H1 (cell line): ENCODE measurements at regions not wholly inside any gene's neighbourhood (a gene's known extent, or its start where the extent isn't known, plus 50 kb on each side); places are given as distances from the start of the nearest gene placed in this dataset.

ENCODE experiments used
- CTCF ChIA-PET: fragments of 300-600 bp; sonication (Branson Sonifier 250); formaldehyde crosslinking; loops from one replicate; lab custom pipeline; 2021; ENCODE audit not compliant: partially characterized antibody; lab: Charles Lee
- POLR2A ChIA-PET: fragments of 300-600 bp; sonication (Branson Sonifier 250); formaldehyde crosslinking; loops from one replicate; lab custom pipeline; 2021; ENCODE audit warnings: inconsistent platforms; ENCODE audit not compliant: partially characterized antibody; lab: Charles Lee
- DNase-seq, 2 experiments: peaks; one replicate each; pipeline versions ENCODE4 v3.0.0 to v3.0.0-alpha.2; 2010 to 2022; ENCODE audit warnings: low spot score in 2 of 2, low read depth in 1 of 2, mixed read lengths in 1 of 2
- FAIRE-seq: peaks from 2 replicates; lab custom pipeline; 2011; peaks lifted over from hg19 to GRCh38; lab: Jason Lieb, UNC
- H2AFZ ChIP-seq: 2 replicates; pipeline ENCODE4 v1.8.1; 2012; ENCODE audit warnings: low read length, inconsistent platforms
- H2AK5ac ChIP-seq: 2 replicates; pipeline ENCODE4 v1.6.1; 2013; ENCODE audit warnings: low read depth, low read length
- H2BK120ac ChIP-seq: replicated peaks from 2 replicates; pipeline ENCODE3; 2013; ENCODE audit warnings: low read depth, low read length, inconsistent platforms
- H2BK12ac ChIP-seq: 2 replicates; pipeline ENCODE4 v1.6.1; 2013; ENCODE audit warnings: low read depth, low read length
- H2BK15ac ChIP-seq: 2 replicates; pipeline ENCODE4 v1.6.1; 2013; ENCODE audit warnings: low read length
- H2BK20ac ChIP-seq: 2 replicates; pipeline ENCODE4 v1.6.1; 2013; ENCODE audit warnings: low read length
- H2BK5ac ChIP-seq: 2 replicates; pipeline ENCODE4 v1.6.1; 2013; ENCODE audit warnings: low read depth, low read length
- H3K14ac ChIP-seq: 2 replicates; pipeline ENCODE4 v1.6.1; 2013; ENCODE audit warnings: inconsistent platforms; ENCODE audit not compliant: insufficient read length
- H3K18ac ChIP-seq: 2 replicates; pipeline ENCODE4 v1.6.1; 2013; ENCODE audit warnings: low read length; ENCODE audit errors: extremely low read depth
- H3K23ac ChIP-seq: 2 replicates; pipeline ENCODE4 v1.6.1; 2013; ENCODE audit warnings: inconsistent platforms; ENCODE audit not compliant: insufficient read length
- H3K23me2 ChIP-seq: 2 replicates; pipeline ENCODE4 v1.6.1; 2013; ENCODE audit warnings: low read depth, low read length
- H3K27ac ChIP-seq: 2 replicates; pipeline ENCODE4 v1.6.1; 2011; ENCODE audit warnings: low read depth, low read length, inconsistent platforms
- H3K27me3 ChIP-seq, 4 experiments: replicated peaks in 1 of 4; 1 replicate in 1 of 4; 2 replicates in 3 of 4; pipeline versions ENCODE4 v1.6.1 to v1.8.1; 2011 to 2013; ENCODE audit warnings: low read length in 3 of 4, mild to moderate bottlenecking in 3 of 4, inconsistent platforms in 2 of 4, mixed read lengths in 2 of 4, moderate library complexity in 1 of 4; ENCODE audit not compliant: control insufficient read depth in 3 of 4, insufficient read depth in 3 of 4; ENCODE audit errors: extremely low read depth in 1 of 4
- H3K36me3 ChIP-seq, 4 experiments: 2 replicates each; pipeline versions ENCODE4 v1.6.1 to v1.8.1; 2011 to 2013; ENCODE audit warnings: mild to moderate bottlenecking in 4 of 4, low read length in 3 of 4, moderate library complexity in 2 of 4, control low read depth in 1 of 4, inconsistent platforms in 1 of 4; ENCODE audit not compliant: insufficient read depth in 4 of 4, control insufficient read depth in 2 of 4
- H3K4ac ChIP-seq: replicated peaks from 2 replicates; pipeline ENCODE3; 2013; ENCODE audit warnings: low read length, low read depth, mixed read lengths, inconsistent platforms; ENCODE audit not compliant: insufficient read length
- H3K4me1 ChIP-seq, 4 experiments: replicated peaks in 1 of 4; 1 replicate in 1 of 4; 2 replicates in 3 of 4; pipeline versions ENCODE4 v1.6.1 to v1.8.1; 2011 to 2013; ENCODE audit warnings: low read length in 3 of 4, inconsistent platforms in 2 of 4, mixed read lengths in 1 of 4; ENCODE audit not compliant: insufficient read depth in 4 of 4, control insufficient read depth in 3 of 4
- H3K4me2 ChIP-seq, 2 experiments: 2 replicates each; pipeline versions ENCODE4 v1.6.1 to v1.8.1; 2011 to 2013; ENCODE audit warnings: low read depth in 2 of 2, low read length in 2 of 2, control low read depth in 1 of 2, inconsistent platforms in 1 of 2, mild to moderate bottlenecking in 1 of 2; ENCODE audit not compliant: insufficient read depth in 1 of 2
- H3K4me3 ChIP-seq, 4 experiments: fragments of 200-600, 300-600 bp in 1 of 4; sonication (generic), shearing (Covaris generic), sonication (Bioruptor Twin) in 1 of 4; 2 replicates each; pipeline versions ENCODE4 v1.5.1 to v1.8.1; 2011 to 2016; ENCODE audit warnings: low read length in 4 of 4, low read depth in 3 of 4, control low read depth in 2 of 4, inconsistent platforms in 2 of 4, mild to moderate bottlenecking in 2 of 4, mixed read lengths in 1 of 4, moderate library complexity in 1 of 4; ENCODE audit not compliant: insufficient read depth in 2 of 4; ENCODE audit errors: extremely low read depth in 1 of 4
- H3K56ac ChIP-seq: replicated peaks from 2 replicates; pipeline ENCODE3; 2013; ENCODE audit warnings: low read depth, mild to moderate bottlenecking, mixed read lengths, low read length, inconsistent platforms; ENCODE audit not compliant: insufficient read length
- H3K79me1 ChIP-seq: 2 replicates; pipeline ENCODE4 v1.6.1; 2013; ENCODE audit warnings: low read depth, low read length, control low read depth
- H3K79me2 ChIP-seq, 2 experiments: 2 replicates each; pipeline versions ENCODE4 v1.6.1 to v1.8.1; 2012 to 2013; ENCODE audit warnings: low read length in 2 of 2, mild to moderate bottlenecking in 2 of 2, inconsistent platforms in 1 of 2; ENCODE audit not compliant: insufficient read depth in 2 of 2, control insufficient read depth in 1 of 2
- H3K9ac ChIP-seq, 4 experiments: replicated peaks in 1 of 4; 1 replicate in 1 of 4; 2 replicates in 3 of 4; pipeline versions ENCODE4 v1.6.1 to v1.8.1; 2011 to 2013; ENCODE audit warnings: low read depth in 3 of 4, low read length in 3 of 4, control low read depth in 2 of 4, mild to moderate bottlenecking in 2 of 4, moderate library complexity in 2 of 4, inconsistent platforms in 1 of 4; ENCODE audit errors: extremely low read depth in 1 of 4
- H3K9me3 ChIP-seq, 2 experiments: 2 replicates each; pipeline versions ENCODE4 v1.6.1 to v1.8.1; 2012 to 2013; ENCODE audit warnings: mild to moderate bottlenecking in 2 of 2, moderate library complexity in 2 of 2, control low read depth in 1 of 2, inconsistent platforms in 1 of 2, low read depth in 1 of 2, low read length in 1 of 2, mixed read lengths in 1 of 2; ENCODE audit not compliant: insufficient read depth in 2 of 2
- H4K20me1 ChIP-seq, 2 experiments: replicated peaks in 1 of 2; 2 replicates each; pipeline versions ENCODE3 to v1.8.1; 2011 to 2013; ENCODE audit warnings: inconsistent platforms in 2 of 2, low read length in 2 of 2, mild to moderate bottlenecking in 1 of 2; ENCODE audit not compliant: insufficient read depth in 2 of 2, control insufficient read depth in 1 of 2
- H4K5ac ChIP-seq: 2 replicates; pipeline ENCODE4 v1.6.1; 2013; ENCODE audit warnings: low read length, low read depth, mixed read lengths, inconsistent platforms; ENCODE audit not compliant: insufficient read length
- H4K8ac ChIP-seq: 2 replicates; pipeline ENCODE4 v1.8.0; 2013; ENCODE audit warnings: mild to moderate bottlenecking, moderate library complexity, low read length, inconsistent platforms; ENCODE audit not compliant: insufficient read depth; ENCODE audit errors: extremely low read depth
- H4K91ac ChIP-seq: replicated peaks from 2 replicates; pipeline ENCODE3; 2013; ENCODE audit warnings: low read length, mixed read lengths, inconsistent platforms; ENCODE audit not compliant: insufficient read length
- BCL11A ChIP-seq, 2 experiments: IDR thresholded peaks; one replicate each; pipeline ENCODE4 v1.6.1; 2011; ENCODE audit warnings: low read depth in 2 of 2, low read length in 2 of 2, mild to moderate bottlenecking in 2 of 2
- KDM1A ChIP-seq: fragments of 200-600, 300-600 bp; sonication (generic); IDR thresholded peaks from 2 replicates; pipeline ENCODE4 v1.7.1; 2016; ENCODE audit warnings: mild to moderate bottlenecking, low read length, borderline replicate concordance
- KDM5A ChIP-seq: fragments of 200-600 bp; IDR thresholded peaks from 2 replicates; pipeline ENCODE4 v1.7.1; 2012; ENCODE audit warnings: mild to moderate bottlenecking, low read length, inconsistent platforms, mixed read lengths
- POLR2A ChIP-seq, 2 experiments: IDR thresholded peaks; 1 replicate in 1 of 2; 2 replicates in 1 of 2; pipeline ENCODE4 v1.6.1; 2011; ENCODE audit warnings: low read depth in 2 of 2, low read length in 2 of 2, mild to moderate bottlenecking in 2 of 2; ENCODE audit errors: control extremely low read depth in 1 of 2
- RXRA ChIP-seq: IDR thresholded peaks from 2 replicates; pipeline ENCODE4 v1.6.1; 2011; ENCODE audit warnings: low read depth, mild to moderate bottlenecking, low read length, moderate library complexity; ENCODE audit not compliant: insufficient read depth
- TCF12 ChIP-seq: IDR thresholded peaks from 2 replicates; pipeline ENCODE4 v1.6.1; 2011; ENCODE audit warnings: low read depth, mild to moderate bottlenecking, low read length
- ZNF274 ChIP-seq: IDR thresholded peaks from 2 replicates; pipeline ENCODE4 v1.7.0; 2012; ENCODE audit warnings: low read length, borderline replicate concordance; ENCODE audit errors: extremely low read depth
- WGBS, 2 experiments: shearing (Covaris generic) in 1 of 2; methylation state at CpG; one replicate each; pipeline versions ENCODE4 v1.1.6 to v1.1.7; 2013 to 2015; ENCODE audit warnings: low lambda C conversion rate in 2 of 2, mixed read lengths in 2 of 2, inconsistent platforms in 1 of 2, low coverage in 1 of 2, missing lambda C conversion rate in 1 of 2; ENCODE audit not compliant: insufficient replicate concordance in 2 of 2, insufficient coverage in 1 of 2, insufficient read length in 1 of 2; ENCODE audit errors: extremely low coverage in 1 of 2, missing lambda C conversion rate in 1 of 2; 5-methylcytosine and 5-hydroxymethylcytosine counted together

DNA sequence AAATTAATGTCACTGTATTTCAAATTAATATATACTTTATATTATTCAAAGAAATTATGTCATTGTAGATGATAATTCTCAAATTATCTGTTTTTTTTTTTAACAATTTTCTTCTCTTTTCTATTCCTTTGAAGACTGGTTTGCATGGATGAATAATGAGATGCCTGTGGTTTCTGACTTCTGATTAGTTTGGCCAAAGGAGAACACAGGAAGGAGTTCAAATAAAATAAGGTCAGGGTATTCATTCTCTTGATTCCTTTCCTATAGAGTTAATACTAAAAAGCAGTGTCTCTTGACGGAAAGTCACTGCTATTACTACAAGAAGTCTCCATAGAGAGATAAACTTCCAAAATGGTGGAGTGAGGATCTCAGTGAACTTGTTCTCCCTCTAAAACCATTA lies 279.6 kb upstream of the FTMT start:
- no peak overlapping the region for H4K5ac ChIP-seq
- H3K36me3 ChIP-seq: no peaks in the 10 kb centered on the region
- no peaks in the 10 kb centered on the region for H3K79me2 ChIP-seq
- WGBS, 2 experiments: 88% methylated on average over 1 of the region's 1 CpG; no CpG with 5 or more reads in 1 of the 2 experiments
- H3K18ac ChIP-seq: no peak overlapping the region
- H2BK15ac ChIP-seq: no peak overlapping the region
- no peaks in the 10 kb centered on the region for H3K23me2 ChIP-seq
- H3K9me3 ChIP-seq: no peaks in the 10 kb centered on the region
- DNase-seq (no peak), FAIRE-seq (no peak)
- no peak overlapping the region for H3K4ac ChIP-seq
- H3K23ac ChIP-seq: no peak overlapping the region
- no peak overlapping the region for H2AK5ac ChIP-seq
- H4K8ac ChIP-seq: no peak overlapping the region
- no peak overlapping the region for H2BK120ac ChIP-seq
- no peak overlapping the region for H2BK12ac ChIP-seq
- no peak overlapping the region for H4K91ac ChIP-seq
- H3K4me2 ChIP-seq: no peak overlapping the region
- no peaks in the 10 kb centered on the region for H3K79me1 ChIP-seq
- ChIA-PET CTCF (interaction anchor here (0.6 kb wide), 1 partner anchor 134 kb away, joined by 3 read pairs; no protein-coding TSS in a partner anchor), POLR2A (no interaction called here)
- no peaks in the 10 kb centered on the region for H3K27me3 ChIP-seq
- no peaks in the 10 kb centered on the region for H4K20me1 ChIP-seq
- no peak overlapping the region for H3K27ac ChIP-seq
- no peak overlapping the region for H3K14ac ChIP-seq
- H3K56ac ChIP-seq: no peak overlapping the region
- TF ChIP-seq BCL11A (IDR thresholded peaks at IDR 0.05; ENCODE audit: low read depth in 2 of 2, low read length in 2 of 2) (no peak), RXRA (no peak), ZNF274 (no peak), POLR2A (IDR thresholded peaks at IDR 0.05; ENCODE audit: control extremely low read depth in 1 of 2, low read depth in 2 of 2, low read length in 2 of 2) (no peak), KDM1A (no peak), KDM5A (no peak), TCF12 (no peak)
- no peak overlapping the region for H3K4me3 ChIP-seq
- H3K9ac ChIP-seq: no peak overlapping the region
- H3K4me1 ChIP-seq: no peaks in the 10 kb centered on the region
- no peak overlapping the region for H2BK20ac ChIP-seq
- H2AFZ ChIP-seq: no peak overlapping the region
- no peak overlapping the region for H2BK5ac ChIP-seq
